Cardiac fibroblast (primary cell): ENCODE measurements at regions not wholly inside any gene's neighbourhood (a gene's known extent, or its start where the extent isn't known, plus 50 kb on each side); places are given as distances from the start of the nearest gene placed in this dataset.
A peak's percentile ranks its signal among the peaks of the same experiment; 100 is the strongest.

Source experiments
- DNase-seq, 2 donors: peaks; one replicate each; pipeline versions ENCODE4 v3.0.0 to v3.0.0-alpha.2; 2010; ENCODE audit warnings: low read depth in 2 of 2
- H3K4me3 ChIP-seq, 2 donors: replicated peaks in 1 of 2; 1 replicate in 1 of 2; 2 replicates in 1 of 2; pipeline ENCODE4 v1.5.1; 2011; ENCODE audit warnings: low read depth in 2 of 2, low read length in 2 of 2, mild to moderate bottlenecking in 2 of 2, moderate library complexity in 1 of 2
- CTCF ChIP-seq: IDR thresholded peaks from one replicate; pipeline ENCODE4 v1.5.1; 2011; ENCODE audit warnings: low read depth, mild to moderate bottlenecking, low read length, inconsistent platforms

GRCh38 chr2:211141646-211142045 is 585.2 kb downstream of the CPS1 start:
- TF ChIP-seq CTCF: no peak
- H3K4me3 ChIP-seq: no peak overlapping the region
- DNase-seq: peak in 1 of 2 donors; percentile 59

DNA sequence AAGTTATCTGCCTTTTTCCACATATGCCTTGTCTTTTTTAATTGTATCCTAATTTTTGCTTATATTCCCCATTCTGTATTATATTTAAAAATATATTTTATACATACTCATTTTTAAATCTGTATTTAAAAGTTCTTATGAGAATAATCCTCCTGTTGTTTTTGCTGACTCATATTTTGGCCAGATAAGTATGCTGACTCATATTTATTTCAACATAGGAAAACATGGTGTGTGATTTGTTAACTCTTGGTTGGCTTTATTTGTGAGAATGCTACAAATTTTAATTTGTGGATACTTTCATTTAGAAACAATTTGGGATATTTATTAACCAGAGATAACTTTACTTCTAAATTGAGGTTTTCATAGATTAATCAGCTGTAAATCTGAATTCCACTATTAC is 587.7 kb downstream of the CPS1 start:
- H3K4me3 ChIP-seq: no peak overlapping the region
- peak; percentile 81 to 90 for DNase-seq
- TF ChIP-seq CTCF: no peak

GRCh38 chr2:211144974-211145665 is 588.7 kb downstream of the CPS1 start:
- TF ChIP-seq CTCF: no peak
- DNase-seq: no peak
- no peak overlapping the region for H3K4me3 ChIP-seq

DNA sequence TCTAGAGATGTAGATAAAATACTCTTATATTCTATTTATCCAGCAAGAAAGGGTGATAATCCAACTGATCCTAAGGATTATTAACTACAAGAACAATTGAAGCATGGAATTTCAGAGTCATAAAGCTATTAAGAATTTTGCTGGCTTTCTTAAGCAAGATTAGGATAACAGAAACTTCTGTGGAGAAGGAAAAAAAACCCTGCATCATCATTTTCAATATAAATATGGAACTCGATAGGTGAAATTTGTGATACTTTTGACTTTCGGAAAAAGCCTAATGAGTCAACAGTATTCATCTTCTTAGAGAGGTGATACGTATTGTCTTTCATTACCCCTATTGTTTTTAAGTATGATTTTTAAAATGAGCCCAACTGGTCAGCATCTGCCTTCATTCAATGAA is 593.3 kb downstream of the CPS1 start:
- no peak for TF ChIP-seq CTCF
- no peak for DNase-seq
- no peak overlapping the region for H3K4me3 ChIP-seq

- peak; percentile 21 to 45 for DNase-seq
- no peak for TF ChIP-seq CTCF
Measured at GRCh38 chr2:211157211-211157610, 600.8 kb downstream of the CPS1 start.

GRCh38 chr2:211157856-211158463 is 601.6 kb downstream of the CPS1 start:
- DNase-seq: peak; percentile 77 to 85
- peak; percentile 80 for TF ChIP-seq CTCF

More at GRCh38 chr2:211157211-211157610, 600.8 kb downstream of the CPS1 start:
- no peak overlapping the region for H3K4me3 ChIP-seq

More at GRCh38 chr2:211157856-211158463, 601.6 kb downstream of the CPS1 start:
- no peak overlapping the region for H3K4me3 ChIP-seq
